Endodermal cell (in vitro differentiated cells): ENCODE measurements at regions not wholly inside any gene's neighbourhood (a gene's known extent, or its start where the extent isn't known, plus 50 kb on each side); places are given as distances from the start of the nearest gene placed in this dataset.

Source experiments
- DNase-seq: peaks from one replicate; pipeline ENCODE4 v3.0.0-alpha.2; 2017
- H3K27ac ChIP-seq: 2 replicates; pipeline ENCODE4 v1.5.1; 2013; ENCODE audit warnings: mild to moderate bottlenecking, low read depth, low read length, moderate library complexity
- H3K27me3 ChIP-seq: 2 replicates; pipeline ENCODE4 v1.6.1; 2013; ENCODE audit warnings: mild to moderate bottlenecking, low read length, moderate library complexity; ENCODE audit not compliant: insufficient read depth, control insufficient read depth, poor library complexity, severe bottlenecking
- H3K36me3 ChIP-seq: 2 replicates; pipeline ENCODE4 v1.7.0; 2013; ENCODE audit warnings: mild to moderate bottlenecking, low read length, moderate library complexity; ENCODE audit not compliant: control insufficient read depth, insufficient read depth
- H3K4me1 ChIP-seq: one replicate; pipeline ENCODE4 v1.7.0; 2013; ENCODE audit warnings: low read length; ENCODE audit not compliant: control insufficient read depth, insufficient read depth
- H3K4me3 ChIP-seq: 2 replicates; pipeline ENCODE4 v1.5.1; 2013; ENCODE audit warnings: mild to moderate bottlenecking, low read length, moderate library complexity
- H3K9ac ChIP-seq: 2 replicates; pipeline ENCODE4 v1.6.1; 2013; ENCODE audit warnings: mild to moderate bottlenecking, low read length, moderate library complexity; ENCODE audit not compliant: poor library complexity, severe bottlenecking; ENCODE audit errors: extremely low read depth
- H3K9me3 ChIP-seq: 2 replicates; pipeline ENCODE4 v1.6.1; 2013; ENCODE audit warnings: mild to moderate bottlenecking, low read length, moderate library complexity; ENCODE audit not compliant: control insufficient read depth
- H3K27ac Mint-ChIP-seq: 2 replicates; pipeline ENCODE4 v1.8.0; 2020; ENCODE audit warnings: mixed read lengths
- H3K27me3 Mint-ChIP-seq: 2 replicates; pipeline ENCODE4 v1.8.0; 2021; ENCODE audit warnings: mild to moderate bottlenecking, mixed read lengths; ENCODE audit not compliant: insufficient read depth
- H3K36me3 Mint-ChIP-seq: 2 replicates; pipeline ENCODE4 v1.8.0; 2020; ENCODE audit warnings: low read depth, mixed read lengths
- H3K4me1 Mint-ChIP-seq: 2 replicates; pipeline ENCODE4 v1.8.0; 2020; ENCODE audit warnings: mixed read lengths
- H3K4me3 Mint-ChIP-seq: 2 replicates; pipeline ENCODE4 v1.8.0; 2020; ENCODE audit warnings: mild to moderate bottlenecking, moderate library complexity, mixed read lengths
- H3K9me3 Mint-ChIP-seq: 2 replicates; pipeline ENCODE4 v1.8.0; 2020; ENCODE audit warnings: mild to moderate bottlenecking, mixed read lengths
- CTCF ChIP-seq: fragments of 200-600 bp; sonication (generic); conservative IDR thresholded peaks from 2 replicates; pipeline ENCODE4 v1.5.0; 2021; ENCODE audit warnings: antibody characterized with exemption, mild to moderate bottlenecking
- WGBS, 2 experiments: methylation state at CpG; one replicate each; pipeline versions ENCODE4 v1.1.5 to v1.1.7; 2013; ENCODE audit warnings: missing lambda C conversion rate in 2 of 2, mixed read lengths in 1 of 2; ENCODE audit not compliant: insufficient coverage in 1 of 2, insufficient read length in 1 of 2; 5-methylcytosine and 5-hydroxymethylcytosine counted together

- TF ChIP-seq CTCF = no peak
- Mint-ChIP-seq H3K27me3 (peaks cover 40% of the 10 kb centered on the region), H3K4me3 (no peak overlapping the region), H3K36me3 (peaks cover 10% of the 10 kb centered on the region), H3K9me3 (peaks cover 6% of the 10 kb centered on the region), H3K4me1 (peaks cover 29% of the 10 kb centered on the region), H3K27ac (no peak overlapping the region)
- H3K4me1 ChIP-seq = peaks cover 12% of the 10 kb centered on the region
- H3K4me3 ChIP-seq = no peak overlapping the region
- peaks cover 16% of the 10 kb centered on the region for H3K9me3 ChIP-seq
- WGBS, 2 experiments = 88 to 94% methylated on average over 2 of the region's 2 CpGs
- H3K9ac ChIP-seq = no peak overlapping the region
- no peaks in the 10 kb centered on the region for H3K27me3 ChIP-seq
- no peak for DNase-seq
- H3K36me3 ChIP-seq = no peaks in the 10 kb centered on the region
- no peak overlapping the region for H3K27ac ChIP-seq
These were observed 1362.2 kb downstream of the OLFM4 start for GRCh38 chr13:54390841-54391240.

- no peak overlapping the region for H3K4me3 ChIP-seq
- H3K4me3 Mint-ChIP-seq = no peak overlapping the region
- no peaks in the 10 kb centered on the region for H3K9me3 Mint-ChIP-seq
- H3K36me3 Mint-ChIP-seq = peaks cover 6% of the 10 kb centered on the region
- H3K27me3 Mint-ChIP-seq = peaks cover 11% of the 10 kb centered on the region
- peaks cover 17% of the 10 kb centered on the region for H3K4me1 ChIP-seq
- peak overlapping the region; percentile 7 for H3K27ac Mint-ChIP-seq
- no peak for DNase-seq
- H3K36me3 ChIP-seq = no peaks in the 10 kb centered on the region
- H3K27me3 ChIP-seq = no peaks in the 10 kb centered on the region
- WGBS, 2 experiments = 78 to 80% methylated on average over 6 to 7 of the region's 7 CpGs
- no peak overlapping the region for H3K27ac ChIP-seq
- H3K9me3 ChIP-seq = no peaks in the 10 kb centered on the region
- no peak for TF ChIP-seq CTCF
- peaks cover 35% of the 10 kb centered on the region for H3K4me1 Mint-ChIP-seq
- H3K9ac ChIP-seq = no peak overlapping the region
These were observed 1365.6 kb downstream of the OLFM4 start for GRCh38 chr13:54394085-54394700.

GRCh38 chr13:54394908-54395307, 1366.3 kb downstream of the OLFM4 start:
- 65 to 90% methylated on average over 5 to 6 of the region's 6 CpGs for WGBS, 2 experiments
- Histone ChIP-seq H3K9me3 (no peaks in the 10 kb centered on the region), H3K4me3 (no peak overlapping the region), H3K9ac (no peak overlapping the region), H3K4me1 (peaks cover 17% of the 10 kb centered on the region), H3K27ac (no peak overlapping the region), H3K36me3 (no peaks in the 10 kb centered on the region), H3K27me3 (no peaks in the 10 kb centered on the region)
- Mint-ChIP-seq H3K36me3 (peaks cover 6% of the 10 kb centered on the region), H3K4me1 (peaks cover 39% of the 10 kb centered on the region), H3K4me3 (no peak overlapping the region), H3K9me3 (no peaks in the 10 kb centered on the region), H3K27ac (no peak overlapping the region), H3K27me3 (peaks cover 7% of the 10 kb centered on the region)
- DNase-seq = no peak
- TF ChIP-seq CTCF = no peak
